Kidney epithelial cell (primary cell): ENCODE measurements at regions not wholly inside any gene's neighbourhood (a gene's known extent, or its start where the extent isn't known, plus 50 kb on each side); places are given as distances from the start of the nearest gene placed in this dataset.

Source experiments
- DNase-seq: peaks from one replicate; pipeline ENCODE4 v3.0.0-alpha.2; 2010; ENCODE audit warnings: low read depth
- H3K27me3 ChIP-seq: 2 replicates; pipeline ENCODE4 v1.6.0; 2011; ENCODE audit warnings: low read length; ENCODE audit not compliant: control insufficient read depth, insufficient read depth
- H3K36me3 ChIP-seq: 2 replicates; pipeline ENCODE4 v1.5.1; 2011; ENCODE audit warnings: low read length; ENCODE audit not compliant: control insufficient read depth, insufficient read depth
- H3K4me3 ChIP-seq: 2 replicates; pipeline ENCODE4 v1.5.1; 2011; ENCODE audit warnings: low read depth, mild to moderate bottlenecking, control low read depth, low read length
- CTCF ChIP-seq: IDR thresholded peaks from 2 replicates; pipeline ENCODE4 v1.5.1; 2011; ENCODE audit warnings: mild to moderate bottlenecking, moderate library complexity, low read length, control low read depth, inconsistent platforms; ENCODE audit not compliant: insufficient read depth, poor library complexity, severe bottlenecking

DNA sequence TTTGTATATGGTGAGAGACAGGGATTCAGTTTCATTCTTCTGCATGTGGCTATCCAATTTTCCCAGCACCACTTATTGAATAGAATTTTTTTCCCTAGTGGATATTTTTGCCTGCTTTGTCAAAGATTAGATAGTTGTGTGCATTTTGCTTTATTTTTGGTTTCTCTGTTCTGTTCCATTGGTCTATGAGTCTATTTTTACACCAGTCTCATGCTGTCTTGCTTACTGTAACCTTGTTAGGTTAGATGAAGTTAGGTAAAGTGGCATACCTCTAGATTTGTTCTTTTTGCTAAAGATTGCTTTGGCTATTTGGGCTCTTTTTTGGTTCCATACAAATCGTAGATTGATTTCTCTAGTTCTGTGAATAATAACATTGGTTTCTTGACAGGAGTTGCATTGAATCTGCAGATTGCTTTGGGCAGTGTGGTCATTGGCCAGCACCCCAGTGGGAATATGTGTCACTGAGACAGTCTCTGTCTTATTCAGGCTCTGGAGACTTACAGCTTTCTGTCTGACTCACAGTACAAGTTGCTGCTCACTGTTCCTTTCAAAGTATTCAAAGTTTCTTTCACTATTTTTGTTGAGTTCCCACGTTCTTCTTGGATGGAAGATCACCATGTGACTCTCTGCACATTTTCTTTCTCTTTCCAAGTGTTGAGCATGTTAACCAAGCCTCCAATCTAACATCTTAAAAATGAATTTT is 709.1 kb downstream of the CDH11 start:
- Histone ChIP-seq H3K27me3 (no peaks in the 10 kb centered on the region), H3K4me3 (no peak overlapping the region), H3K36me3 (no peaks in the 10 kb centered on the region)
- DNase-seq = peak; percentile 29
- TF ChIP-seq CTCF = no peak

GRCh38 chr16:64410306-64410705 is 711.6 kb downstream of the CDH11 start:
- no peak overlapping the region for H3K4me3 ChIP-seq
- no peak for DNase-seq
- TF ChIP-seq CTCF = no peak
- no peaks in the 10 kb centered on the region for H3K36me3 ChIP-seq
- no peaks in the 10 kb centered on the region for H3K27me3 ChIP-seq

DNA sequence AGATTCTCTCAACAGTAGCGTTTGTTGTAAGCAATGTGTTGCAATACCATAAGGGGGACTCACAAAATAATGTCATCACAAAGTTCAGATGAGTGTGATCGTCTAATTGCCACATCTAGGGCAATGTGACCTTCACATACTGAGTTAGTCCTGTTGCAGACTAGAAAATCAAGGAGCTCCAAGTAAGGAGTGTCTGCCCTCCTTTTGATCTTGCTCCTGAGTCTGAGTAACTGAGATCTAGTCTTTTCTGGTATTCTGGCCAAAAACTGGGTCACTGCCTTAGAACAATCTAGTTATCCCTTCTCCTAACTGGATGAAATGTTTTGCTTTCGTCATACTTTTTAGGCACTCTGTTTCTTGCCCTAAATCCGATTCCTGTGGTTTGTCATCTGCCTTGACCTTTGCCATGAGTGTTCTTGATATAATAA is 712.1 kb downstream of the CDH11 start:
- no peaks in the 10 kb centered on the region for H3K27me3 ChIP-seq
- no peak for TF ChIP-seq CTCF
- no peak overlapping the region for H3K4me3 ChIP-seq
- H3K36me3 ChIP-seq = no peaks in the 10 kb centered on the region
- no peak for DNase-seq

- Histone ChIP-seq H3K27me3 (no peaks in the 10 kb centered on the region), H3K36me3 (no peaks in the 10 kb centered on the region), H3K4me3 (no peak overlapping the region)
- no peak for TF ChIP-seq CTCF
- no peak for DNase-seq
Measured at GRCh38 chr16:64408699-64409098, 713.2 kb downstream of the CDH11 start.

DNA sequence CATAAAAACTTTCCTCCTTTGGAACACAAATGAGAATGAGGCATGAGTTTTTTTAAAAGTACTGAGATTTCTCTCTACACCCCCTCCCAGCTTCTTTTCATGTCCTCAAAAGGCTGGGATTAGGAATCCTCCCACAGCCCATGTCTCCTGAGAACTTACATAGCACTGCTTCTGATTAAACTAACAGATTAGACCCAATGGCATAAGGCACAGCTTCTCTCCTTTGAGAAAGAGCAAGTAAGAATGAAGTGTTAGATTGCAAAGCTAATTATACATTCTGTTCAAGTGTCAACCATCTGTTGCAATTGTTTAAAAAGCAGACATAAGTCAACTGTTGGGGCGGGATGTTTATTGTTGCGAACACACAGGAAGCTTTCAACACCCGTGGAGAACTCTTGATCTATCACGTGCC is 715.1 kb downstream of the CDH11 start:
- H3K36me3 ChIP-seq = no peaks in the 10 kb centered on the region
- TF ChIP-seq CTCF = no peak
- no peak for DNase-seq
- no peak overlapping the region for H3K4me3 ChIP-seq
- no peaks in the 10 kb centered on the region for H3K27me3 ChIP-seq

GRCh38 chr16:64403352-64403751 is 718.5 kb downstream of the CDH11 start:
- Histone ChIP-seq H3K27me3 (no peaks in the 10 kb centered on the region), H3K36me3 (no peaks in the 10 kb centered on the region), H3K4me3 (no peak overlapping the region)
- TF ChIP-seq CTCF = no peak
- no peak for DNase-seq
